Gastrocnemius medialis (tissue), 4 donors: ENCODE measurements at regions not wholly inside any gene's neighbourhood (a gene's known extent, or its start where the extent isn't known, plus 50 kb on each side); places are given as distances from the start of the nearest gene placed in this dataset.

Experiments used
- ATAC-seq, 2 donors: fragments of 150-250 bp; one replicate each; pipeline ENCODE4 v1.9.1; 2016
- DNase-seq, 2 donors: peaks; one replicate each; pipeline ENCODE4 v3.0.0-alpha.2; 2019
- H3K27ac ChIP-seq, 4 donors: fragments of 200-600 bp; sonication (generic); 1 replicate in 1 of 4; 2 replicates in 3 of 4; pipeline ENCODE4 v1.5.1; 2016 to 2018; ENCODE audit warnings: mild to moderate bottlenecking in 2 of 4, moderate library complexity in 1 of 4
- H3K27me3 ChIP-seq, 3 donors: fragments of 200-600 bp; sonication (generic) in 2 of 3; 1 replicate in 1 of 3; 2 replicates in 2 of 3; pipeline versions ENCODE4 v1.5.1 to v1.6.0; 2016 to 2019; ENCODE audit warnings: mild to moderate bottlenecking in 1 of 3, moderate library complexity in 1 of 3
- H3K36me3 ChIP-seq, 2 donors: fragments of 200-600 bp; sonication (generic) in 1 of 2; one replicate each; pipeline ENCODE4 v1.5.1; 2017 to 2018
- H3K4me1 ChIP-seq, 2 donors: fragments of 200-600 bp; sonication (generic) in 1 of 2; one replicate each; pipeline ENCODE4 v1.5.1; 2016 to 2017; ENCODE audit warnings: mild to moderate bottlenecking in 2 of 2
- H3K4me3 ChIP-seq, 4 donors: fragments of 200-600 bp; sonication (generic) in 3 of 4; 1 replicate in 1 of 4; 2 replicates in 3 of 4; pipeline ENCODE4 v1.5.1; 2016 to 2019; ENCODE audit warnings: mild to moderate bottlenecking in 2 of 4
- H3K9me3 ChIP-seq, 3 donors: fragments of 200-600 bp; sonication (generic) in 2 of 3; 1 replicate in 1 of 3; 2 replicates in 2 of 3; pipeline ENCODE4 v1.5.1; 2016 to 2019
- CTCF ChIP-seq, 5 experiments: fragments of 450-650 bp in 3 of 5; fragments of 200-600 bp in 2 of 5; sonication (generic) in 2 of 5; IDR thresholded peaks in 4 of 5; conservative IDR thresholded peaks in 1 of 5; 1 replicate in 4 of 5; 2 replicates in 1 of 5; pipeline ENCODE4 v1.5.1; 2016 to 2019; ENCODE audit warnings: antibody characterized with exemption in 5 of 5, mild to moderate bottlenecking in 3 of 5, moderate library complexity in 3 of 5
- POLR2A ChIP-seq, 2 donors: fragments of 450-650 bp; IDR thresholded peaks; one replicate each; pipeline ENCODE4 v1.6.1; 2017; ENCODE audit warnings: antibody characterized with exemption in 2 of 2, mild to moderate bottlenecking in 2 of 2, moderate library complexity in 2 of 2
- in situ Hi-C, 4 donors: fragments of 200-750 bp; cut with MboI; loops; one replicate each; pipeline versions ENCODE4 v1.15.0 to v1.8.0; 2017; ENCODE audit warnings: low sequenced_read_pairs in 4 of 4
- intact Hi-C: fragments of 100-400 bp; cut with DNase I; formaldehyde crosslinking; loops from one replicate; pipeline ENCODE4 v1.15.1; 2023; ENCODE audit warnings: low total_unique reads

GRCh38 chr17:71664861-71665260 is 456.0 kb upstream of the SOX9 start:
- Histone ChIP-seq H3K27ac (no peak overlapping the region), H3K4me1 (no peaks in the 10 kb centered on the region), H3K36me3 (no peaks in the 10 kb centered on the region), H3K9me3 (no peaks in the 10 kb centered on the region), H3K4me3 (no peak overlapping the region), H3K27me3 (no peaks in the 10 kb centered on the region)
- DNase-seq (no peak), ATAC-seq (no peak)
- no peak for TF ChIP-seq CTCF (IDR thresholded peaks at IDR 0.05 in 4 of 5, conservative IDR thresholded peaks at IDR 0.05 in 1 of 5)
- in situ Hi-C loops (loop anchor here in 1 of 4 donors (25.0 kb wide), 1 partner anchor 103 kb away; no protein-coding TSS in a partner anchor), intact Hi-C loops (no loop called here)

- H3K27ac ChIP-seq, result no peak overlapping the region
- H3K4me3 ChIP-seq, result no peak overlapping the region
- no peaks in the 10 kb centered on the region for H3K4me1 ChIP-seq
- ATAC-seq (no peak), DNase-seq (no peak)
- no peak for TF ChIP-seq CTCF (IDR thresholded peaks at IDR 0.05 in 4 of 5, conservative IDR thresholded peaks at IDR 0.05 in 1 of 5)
- TF ChIP-seq POLR2A (IDR thresholded peaks at IDR 0.05), result no peak
- no peaks in the 10 kb centered on the region for H3K27me3 ChIP-seq
- in situ Hi-C loops (loop anchor here in 1 of 4 donors (25.0 kb wide), 1 partner anchor 104 kb away; no protein-coding TSS in a partner anchor), intact Hi-C loops (no loop called here)
- H3K9me3 ChIP-seq, result no peaks in the 10 kb centered on the region
- H3K36me3 ChIP-seq, result no peaks in the 10 kb centered on the region
These were observed 454.8 kb upstream of the SOX9 start for GRCh38 chr17:71666047-71666446.

- intact Hi-C loops, result no loop called here
- no peak for ATAC-seq
- no peaks in the 10 kb centered on the region for H3K36me3 ChIP-seq
These were observed 453.2 kb upstream of the SOX9 start for GRCh38 chr17:71667661-71668060.

GRCh38 chr17:71668807-71669206 is 452.0 kb upstream of the SOX9 start:
- Histone ChIP-seq H3K4me1 (no peaks in the 10 kb centered on the region), H3K9me3 (no peaks in the 10 kb centered on the region), H3K36me3 (no peaks in the 10 kb centered on the region), H3K27ac (no peak overlapping the region), H3K4me3 (no peak overlapping the region), H3K27me3 (no peaks in the 10 kb centered on the region)
- intact Hi-C loops, result no loop called here
- in situ Hi-C loops, result loop anchor here in 1 of 4 donors (25.0 kb wide), 1 partner anchor 107 kb away; no protein-coding TSS in a partner anchor
- DNase-seq (no peak), ATAC-seq (no peak)
- TF ChIP-seq POLR2A (IDR thresholded peaks at IDR 0.05) (no peak), CTCF (IDR thresholded peaks at IDR 0.05 in 4 of 5, conservative IDR thresholded peaks at IDR 0.05 in 1 of 5) (no peak)

More at GRCh38 chr17:71667661-71668060, 453.2 kb upstream of the SOX9 start:
- Histone ChIP-seq H3K27ac (no peak overlapping the region), H3K9me3 (no peaks in the 10 kb centered on the region), H3K4me1 (no peaks in the 10 kb centered on the region), H3K4me3 (no peak overlapping the region), H3K27me3 (no peaks in the 10 kb centered on the region)
- TF ChIP-seq POLR2A (IDR thresholded peaks at IDR 0.05) (no peak), CTCF (IDR thresholded peaks at IDR 0.05 in 4 of 5, conservative IDR thresholded peaks at IDR 0.05 in 1 of 5) (no peak)
- in situ Hi-C loops, result loop anchor here in 1 of 4 donors (25.0 kb wide), 1 partner anchor 105 kb away; no protein-coding TSS in a partner anchor
- no peak for DNase-seq

- Histone ChIP-seq H3K36me3 (no peaks in the 10 kb centered on the region), H3K27me3 (no peaks in the 10 kb centered on the region), H3K27ac (no peak overlapping the region), H3K4me1 (no peaks in the 10 kb centered on the region), H3K9me3 (no peaks in the 10 kb centered on the region), H3K4me3 (no peak overlapping the region)
- intact Hi-C loops (no loop called here), in situ Hi-C loops (no loop called here)
- ATAC-seq (no peak), DNase-seq (no peak)
- TF ChIP-seq CTCF (IDR thresholded peaks at IDR 0.05 in 4 of 5, conservative IDR thresholded peaks at IDR 0.05 in 1 of 5) (no peak), POLR2A (IDR thresholded peaks at IDR 0.05) (no peak)
These were observed 443.4 kb upstream of the SOX9 start for GRCh38 chr17:71677439-71677838.
